Mammary epithelial cell (primary cell): ENCODE measurements at regions not wholly inside any gene's neighbourhood (a gene's known extent, or its start where the extent isn't known, plus 50 kb on each side); places are given as distances from the start of the nearest gene placed in this dataset.

Experiments
- EZH2 ChIP-seq: IDR thresholded peaks from 2 replicates; pipeline ENCODE4 v1.6.1; 2012; ENCODE audit warnings: low read length, inconsistent platforms, borderline replicate concordance
- TF ChIP-seq, protein P1 (sequence below), 2 donors: IDR thresholded peaks in 1 of 2; conservative IDR thresholded peaks in 1 of 2; 2 replicates each; pipeline ENCODE4 v1.5.1; 2011 to 2012; ENCODE audit warnings: inconsistent platforms in 2 of 2, low read length in 2 of 2, mild to moderate bottlenecking in 2 of 2, control low read depth in 1 of 2, low read depth in 1 of 2; ENCODE audit not compliant: insufficient read depth in 1 of 2; ENCODE audit errors: extremely low read depth in 1 of 2

DNA sequence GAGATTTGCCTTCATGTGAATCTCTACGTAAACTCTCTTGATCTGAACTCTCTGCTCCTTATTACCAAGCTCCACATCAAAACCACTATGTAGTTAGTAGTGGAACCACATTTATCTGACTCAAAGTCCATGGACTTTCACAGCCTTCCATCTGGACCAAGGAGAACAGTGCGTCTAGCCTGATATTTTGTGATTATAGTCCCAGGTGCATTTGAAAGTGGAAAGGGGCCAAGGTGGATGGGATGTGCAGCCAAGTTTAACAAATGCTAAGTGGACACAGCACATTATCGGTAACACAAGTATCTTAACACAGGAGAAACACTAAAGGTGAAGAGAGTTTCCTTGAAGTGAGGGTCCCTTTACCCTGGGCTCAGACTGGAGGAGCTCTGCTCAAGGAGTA is 281.2 kb upstream of the SGK1 start:
- TF ChIP-seq, protein P1, sequence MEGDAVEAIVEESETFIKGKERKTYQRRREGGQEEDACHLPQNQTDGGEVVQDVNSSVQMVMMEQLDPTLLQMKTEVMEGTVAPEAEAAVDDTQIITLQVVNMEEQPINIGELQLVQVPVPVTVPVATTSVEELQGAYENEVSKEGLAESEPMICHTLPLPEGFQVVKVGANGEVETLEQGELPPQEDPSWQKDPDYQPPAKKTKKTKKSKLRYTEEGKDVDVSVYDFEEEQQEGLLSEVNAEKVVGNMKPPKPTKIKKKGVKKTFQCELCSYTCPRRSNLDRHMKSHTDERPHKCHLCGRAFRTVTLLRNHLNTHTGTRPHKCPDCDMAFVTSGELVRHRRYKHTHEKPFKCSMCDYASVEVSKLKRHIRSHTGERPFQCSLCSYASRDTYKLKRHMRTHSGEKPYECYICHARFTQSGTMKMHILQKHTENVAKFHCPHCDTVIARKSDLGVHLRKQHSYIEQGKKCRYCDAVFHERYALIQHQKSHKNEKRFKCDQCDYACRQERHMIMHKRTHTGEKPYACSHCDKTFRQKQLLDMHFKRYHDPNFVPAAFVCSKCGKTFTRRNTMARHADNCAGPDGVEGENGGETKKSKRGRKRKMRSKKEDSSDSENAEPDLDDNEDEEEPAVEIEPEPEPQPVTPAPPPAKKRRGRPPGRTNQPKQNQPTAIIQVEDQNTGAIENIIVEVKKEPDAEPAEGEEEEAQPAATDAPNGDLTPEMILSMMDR (conservative IDR thresholded peaks at IDR 0.05 in 1 of 2, IDR thresholded peaks at IDR 0.05 in 1 of 2; ENCODE audit: extremely low read depth in 1 of 2, insufficient read depth in 1 of 2, low read depth in 1 of 2, low read length in 2 of 2), result no peak
- TF ChIP-seq EZH2, result no peak
